GM06990 (cell line): ENCODE measurements at regions not wholly inside any gene's neighbourhood (a gene's known extent, or its start where the extent isn't known, plus 50 kb on each side); places are given as distances from the start of the nearest gene placed in this dataset.

Source experiments
- DNase-seq: peaks from one replicate; pipeline ENCODE4 v3.0.0-alpha.2; 2011; ENCODE audit not compliant: insufficient read length; ENCODE audit errors: extremely low read depth
- H3K27me3 ChIP-seq: replicated peaks from 2 replicates; pipeline ENCODE4 v1.6.0; 2011; ENCODE audit warnings: low read length; ENCODE audit not compliant: control insufficient read depth, insufficient read depth
- H3K36me3 ChIP-seq: 2 replicates; pipeline ENCODE4 v1.5.1; 2011; ENCODE audit warnings: low read length; ENCODE audit not compliant: control insufficient read depth, insufficient read depth
- H3K4me3 ChIP-seq: replicated peaks from 2 replicates; pipeline ENCODE4 v1.5.1; 2011; ENCODE audit warnings: low read depth, mild to moderate bottlenecking, control low read depth, low read length
- TF ChIP-seq, protein P1 (sequence below): IDR thresholded peaks from 2 replicates; pipeline ENCODE4 v1.5.1; 2011; ENCODE audit warnings: low read length, control low read depth, mild to moderate bottlenecking, inconsistent platforms; ENCODE audit not compliant: insufficient read depth, poor library complexity, severe bottlenecking

DNA sequence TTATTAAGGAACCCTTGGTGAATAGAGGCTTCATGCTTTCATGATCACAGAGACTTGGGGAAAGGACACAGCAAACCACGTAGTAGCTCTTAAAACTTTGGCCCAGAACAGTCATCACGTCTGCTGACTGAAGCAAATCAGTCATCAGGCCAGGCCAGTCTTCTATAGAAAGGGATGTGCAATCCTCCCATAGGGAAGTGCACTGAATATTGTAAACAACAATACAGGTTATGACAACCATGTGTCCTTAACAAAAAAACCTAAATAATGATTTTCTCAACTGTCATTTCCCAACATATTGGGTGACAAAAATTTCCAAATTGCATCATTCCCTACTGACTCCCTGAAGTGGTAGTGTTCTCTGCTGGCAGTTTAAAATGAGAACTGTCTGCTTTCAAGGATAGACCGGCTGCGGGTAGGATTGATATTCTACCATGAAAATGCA lies 388.2 kb upstream of the CITED2 start:
- H3K4me3 ChIP-seq: no peak overlapping the region
- TF ChIP-seq, protein P1, sequence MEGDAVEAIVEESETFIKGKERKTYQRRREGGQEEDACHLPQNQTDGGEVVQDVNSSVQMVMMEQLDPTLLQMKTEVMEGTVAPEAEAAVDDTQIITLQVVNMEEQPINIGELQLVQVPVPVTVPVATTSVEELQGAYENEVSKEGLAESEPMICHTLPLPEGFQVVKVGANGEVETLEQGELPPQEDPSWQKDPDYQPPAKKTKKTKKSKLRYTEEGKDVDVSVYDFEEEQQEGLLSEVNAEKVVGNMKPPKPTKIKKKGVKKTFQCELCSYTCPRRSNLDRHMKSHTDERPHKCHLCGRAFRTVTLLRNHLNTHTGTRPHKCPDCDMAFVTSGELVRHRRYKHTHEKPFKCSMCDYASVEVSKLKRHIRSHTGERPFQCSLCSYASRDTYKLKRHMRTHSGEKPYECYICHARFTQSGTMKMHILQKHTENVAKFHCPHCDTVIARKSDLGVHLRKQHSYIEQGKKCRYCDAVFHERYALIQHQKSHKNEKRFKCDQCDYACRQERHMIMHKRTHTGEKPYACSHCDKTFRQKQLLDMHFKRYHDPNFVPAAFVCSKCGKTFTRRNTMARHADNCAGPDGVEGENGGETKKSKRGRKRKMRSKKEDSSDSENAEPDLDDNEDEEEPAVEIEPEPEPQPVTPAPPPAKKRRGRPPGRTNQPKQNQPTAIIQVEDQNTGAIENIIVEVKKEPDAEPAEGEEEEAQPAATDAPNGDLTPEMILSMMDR: no peak
- no peak for DNase-seq

DNA sequence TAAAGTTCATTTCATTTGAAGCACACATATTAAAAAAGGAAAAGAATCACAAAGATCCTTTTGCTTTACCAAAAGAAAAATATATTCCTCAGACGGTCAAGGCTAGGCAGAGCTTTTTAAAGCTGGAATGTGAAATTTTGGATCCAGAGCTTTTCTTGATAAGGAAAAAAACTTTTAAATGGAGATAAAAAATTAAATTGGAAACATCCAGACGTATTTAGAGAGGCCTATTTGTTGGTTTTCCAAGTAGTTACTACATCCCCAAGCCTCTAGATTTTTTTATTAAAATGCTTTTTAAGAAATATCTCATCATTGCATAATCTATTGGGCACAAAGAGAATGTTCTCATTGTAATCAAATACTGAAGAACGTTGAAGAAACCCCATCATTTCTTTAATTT lies 385.7 kb upstream of the CITED2 start:
- no peaks in the 10 kb centered on the region for H3K36me3 ChIP-seq
- DNase-seq: no peak
- TF ChIP-seq, protein P1: no peak
- H3K4me3 ChIP-seq: no peak overlapping the region
- no peaks in the 10 kb centered on the region for H3K27me3 ChIP-seq

More for the DNA sequence above, 388.2 kb upstream of the CITED2 start:
- Histone ChIP-seq H3K36me3 (no peaks in the 10 kb centered on the region), H3K27me3 (no peaks in the 10 kb centered on the region)

DNA sequence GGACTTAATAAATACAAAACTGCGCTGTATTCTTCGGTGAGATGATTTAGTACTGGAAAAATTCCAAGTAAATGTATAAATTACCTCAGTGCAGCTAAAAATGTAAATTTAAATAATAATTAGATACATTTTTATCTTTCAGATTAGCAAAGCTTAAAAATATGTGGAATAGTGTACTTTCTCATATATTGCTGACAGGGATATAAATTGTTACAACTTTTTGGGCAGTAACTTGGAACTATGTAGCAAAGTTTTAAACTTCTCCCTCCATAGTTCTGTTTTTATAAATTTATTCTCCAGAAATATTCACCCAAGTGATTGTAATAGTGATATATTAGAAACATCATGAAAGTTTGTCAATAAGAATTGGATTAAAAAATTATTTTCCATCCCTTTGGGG lies 384.6 kb upstream of the CITED2 start:
- no peak overlapping the region for H3K4me3 ChIP-seq
- H3K27me3 ChIP-seq: no peaks in the 10 kb centered on the region
- no peaks in the 10 kb centered on the region for H3K36me3 ChIP-seq
- no peak for DNase-seq
- TF ChIP-seq, protein P1: no peak

GRCh38 chr6:139758209-139758611 lies 383.8 kb upstream of the CITED2 start:
- TF ChIP-seq, protein P1: no peak

GRCh38 chr6:139757784-139758183 lies 383.3 kb upstream of the CITED2 start:
- no peaks in the 10 kb centered on the region for H3K27me3 ChIP-seq
- no peak for DNase-seq
- TF ChIP-seq, protein P1: no peak
- H3K4me3 ChIP-seq: no peak overlapping the region
- H3K36me3 ChIP-seq: no peaks in the 10 kb centered on the region

More at GRCh38 chr6:139758209-139758611, 383.8 kb upstream of the CITED2 start:
- DNase-seq: no peak
- no peaks in the 10 kb centered on the region for H3K36me3 ChIP-seq
- H3K27me3 ChIP-seq: no peaks in the 10 kb centered on the region
- H3K4me3 ChIP-seq: no peak overlapping the region

GRCh38 chr6:139756381-139756780 lies 381.9 kb upstream of the CITED2 start:
- no peak for DNase-seq
- TF ChIP-seq, protein P1: no peak
- H3K36me3 ChIP-seq: no peaks in the 10 kb centered on the region
- no peaks in the 10 kb centered on the region for H3K27me3 ChIP-seq
- H3K4me3 ChIP-seq: no peak overlapping the region
